ENCODE measurements at regions not wholly inside any gene's neighbourhood (a gene's known extent, or its start where the extent isn't known, plus 50 kb on each side); places are given as distances from the start of the nearest gene placed in this dataset.

DNA sequence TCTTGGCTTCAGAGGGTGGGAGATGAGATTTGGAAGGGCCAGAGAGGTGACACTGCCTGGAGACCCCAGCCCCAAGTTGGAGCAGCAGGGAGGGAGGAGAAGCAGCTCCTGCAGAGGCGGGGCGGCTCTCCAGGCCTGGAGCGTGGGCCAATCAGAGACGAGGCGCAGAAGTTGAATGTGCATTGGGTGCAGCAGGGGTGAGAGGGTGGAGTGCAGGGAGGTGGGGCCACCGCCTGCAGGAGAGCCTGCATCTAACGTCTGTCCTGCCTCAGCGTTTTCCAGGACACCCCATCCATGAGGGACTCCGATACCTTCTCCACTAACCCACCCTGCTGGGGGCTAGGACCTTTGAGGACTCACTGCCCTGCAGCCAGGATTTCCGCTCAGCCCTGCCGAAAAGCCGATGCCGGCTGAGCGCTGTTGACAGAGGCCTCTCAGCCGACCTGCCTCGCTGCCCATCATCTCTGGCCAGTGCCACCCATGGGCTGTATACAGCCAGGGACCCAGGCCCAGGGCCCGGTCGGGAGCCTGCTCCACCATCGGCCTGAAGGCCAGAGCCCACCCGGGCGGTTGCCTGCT lies 146.2 kb downstream of the ENGASE start:
- TF ChIP-seq, protein P1, sequence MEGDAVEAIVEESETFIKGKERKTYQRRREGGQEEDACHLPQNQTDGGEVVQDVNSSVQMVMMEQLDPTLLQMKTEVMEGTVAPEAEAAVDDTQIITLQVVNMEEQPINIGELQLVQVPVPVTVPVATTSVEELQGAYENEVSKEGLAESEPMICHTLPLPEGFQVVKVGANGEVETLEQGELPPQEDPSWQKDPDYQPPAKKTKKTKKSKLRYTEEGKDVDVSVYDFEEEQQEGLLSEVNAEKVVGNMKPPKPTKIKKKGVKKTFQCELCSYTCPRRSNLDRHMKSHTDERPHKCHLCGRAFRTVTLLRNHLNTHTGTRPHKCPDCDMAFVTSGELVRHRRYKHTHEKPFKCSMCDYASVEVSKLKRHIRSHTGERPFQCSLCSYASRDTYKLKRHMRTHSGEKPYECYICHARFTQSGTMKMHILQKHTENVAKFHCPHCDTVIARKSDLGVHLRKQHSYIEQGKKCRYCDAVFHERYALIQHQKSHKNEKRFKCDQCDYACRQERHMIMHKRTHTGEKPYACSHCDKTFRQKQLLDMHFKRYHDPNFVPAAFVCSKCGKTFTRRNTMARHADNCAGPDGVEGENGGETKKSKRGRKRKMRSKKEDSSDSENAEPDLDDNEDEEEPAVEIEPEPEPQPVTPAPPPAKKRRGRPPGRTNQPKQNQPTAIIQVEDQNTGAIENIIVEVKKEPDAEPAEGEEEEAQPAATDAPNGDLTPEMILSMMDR (IDR thresholded peaks at IDR 0.05): no peak
- no peak for TF ChIP-seq POLR2A (IDR thresholded peaks at IDR 0.05)

All from uterus (tissue), 2 donors.